ENCODE measurements at regions not wholly inside any gene's neighbourhood (a gene's known extent, or its start where the extent isn't known, plus 50 kb on each side); places are given as distances from the start of the nearest gene placed in this dataset.

DNA sequence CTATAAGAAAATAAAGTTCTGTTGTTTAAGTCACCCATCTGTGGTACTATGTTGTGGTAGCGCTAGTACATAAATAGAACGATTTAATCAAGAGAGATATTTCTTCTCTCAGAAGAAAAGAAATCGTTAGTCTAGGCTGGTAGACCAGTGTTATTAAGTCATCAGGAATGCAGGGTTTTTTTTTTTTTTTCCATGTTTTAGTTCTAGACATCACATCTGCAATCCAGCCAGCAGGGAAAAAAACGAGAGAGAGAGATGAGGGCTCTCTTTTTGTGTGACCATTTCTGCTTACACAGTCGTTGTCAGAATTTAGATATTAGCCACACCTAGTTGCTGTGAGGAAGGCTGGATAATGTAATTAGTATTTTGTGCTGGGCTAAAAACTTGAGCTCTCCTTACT is 417.4 kb downstream of the TMA16 start:
- no peak for DNase-seq
- ATAC-seq (ENCODE audit: poor library complexity) = no peak
- intact Hi-C loops (cut with DNase I) = no loop called here

GRCh38 chr4:163913571-163913970 is 419.1 kb downstream of the TMA16 start:
- ATAC-seq (ENCODE audit: poor library complexity) = no peak
- intact Hi-C loops (cut with DNase I) = no loop called here
- no peak for DNase-seq

- ATAC-seq (ENCODE audit: poor library complexity) (no peak), DNase-seq (no peak)
- intact Hi-C loops (cut with DNase I) = no loop called here
Observed at GRCh38 chr4:163915896-163916295, 421.4 kb downstream of the TMA16 start.

DNA sequence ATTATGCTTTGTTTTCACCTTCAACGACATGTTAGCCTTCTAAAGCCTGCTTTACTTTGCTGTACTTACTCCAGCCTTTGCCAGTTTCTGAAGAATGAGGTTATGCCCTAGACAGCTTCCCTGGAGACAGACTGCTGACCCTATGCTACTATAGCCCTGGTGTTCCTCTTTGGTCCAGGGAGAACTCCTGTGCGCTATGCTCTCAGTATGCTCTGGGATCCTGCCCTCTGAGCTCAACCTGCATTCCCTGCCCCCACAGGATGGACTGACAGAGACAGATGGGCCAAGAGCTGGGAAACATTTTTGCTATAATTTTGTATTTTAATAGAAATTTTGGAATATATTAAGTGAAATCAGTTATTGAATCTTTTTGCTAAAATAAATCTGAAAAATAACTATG is 425.9 kb downstream of the TMA16 start:
- DNase-seq (no peak), ATAC-seq (ENCODE audit: poor library complexity) (no peak)
- intact Hi-C loops (cut with DNase I) = no loop called here

DNA sequence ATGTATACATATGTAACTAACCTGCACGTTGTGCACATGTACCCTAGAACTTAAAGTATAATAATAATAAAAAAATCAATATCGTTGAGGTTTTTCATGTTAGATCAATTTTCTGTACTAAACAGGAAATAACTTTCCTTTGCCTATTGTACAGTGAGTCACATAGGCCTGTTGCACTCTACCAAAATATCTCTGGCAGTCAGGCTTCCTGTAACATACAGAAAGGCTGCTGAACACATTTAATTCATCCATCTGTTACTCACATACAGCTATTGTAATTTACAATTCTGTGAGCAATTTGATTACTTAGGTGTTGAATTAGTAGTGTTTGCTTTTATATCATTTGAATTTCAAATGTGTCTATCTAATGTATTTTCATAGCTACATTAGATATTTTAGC is 427.8 kb downstream of the TMA16 start:
- intact Hi-C loops (cut with DNase I) = no loop called here
- no peak for ATAC-seq (ENCODE audit: poor library complexity)
- DNase-seq = no peak

DNA sequence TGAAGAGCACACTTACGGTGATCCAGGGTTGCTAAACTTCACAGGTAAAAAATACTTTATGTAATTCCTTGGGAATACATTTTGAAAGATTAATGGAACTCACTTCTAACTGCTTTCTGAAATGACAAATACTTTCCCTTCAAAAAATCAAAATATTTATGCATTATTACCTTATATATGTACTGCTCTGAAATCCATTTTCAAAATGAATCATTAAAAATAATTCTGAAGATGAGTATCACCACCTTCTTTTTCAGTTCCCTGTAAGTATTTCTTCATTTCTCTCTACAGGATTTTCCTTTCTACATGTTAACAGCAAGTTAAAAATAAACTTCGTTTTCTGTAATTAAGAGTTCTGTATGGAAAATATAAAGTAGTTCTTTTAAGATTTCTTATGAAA is 428.6 kb downstream of the TMA16 start:
- ATAC-seq (ENCODE audit: poor library complexity) = no peak
- intact Hi-C loops (cut with DNase I) = no loop called here
- no peak for DNase-seq

GRCh38 chr4:163930086-163930485 is 435.6 kb downstream of the TMA16 start:
- no peak for ATAC-seq (ENCODE audit: poor library complexity)
- intact Hi-C loops (cut with DNase I) = no loop called here
- no peak for DNase-seq

DNA sequence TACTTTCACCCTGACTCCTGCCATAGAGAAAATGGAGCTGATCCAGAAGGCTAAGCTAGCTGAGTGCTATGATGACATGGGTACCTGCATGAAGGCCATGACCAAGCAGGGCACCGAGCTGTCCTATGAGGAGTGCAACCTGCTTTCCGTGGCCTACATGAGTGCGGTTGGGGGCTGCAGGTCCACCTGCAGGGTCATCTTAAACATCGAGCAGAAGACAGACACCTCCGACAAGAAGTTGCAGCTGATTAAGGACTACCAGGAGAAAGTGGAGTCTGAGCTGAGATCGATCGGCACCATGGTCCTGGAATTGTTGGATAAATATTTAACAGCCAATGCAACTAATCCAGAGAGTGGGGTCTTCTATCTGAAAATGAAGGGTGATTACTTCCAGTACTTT is 438.0 kb downstream of the TMA16 start:
- DNase-seq = no peak
- ATAC-seq (ENCODE audit: poor library complexity) = no peak
- intact Hi-C loops (cut with DNase I) = no loop called here

DNA sequence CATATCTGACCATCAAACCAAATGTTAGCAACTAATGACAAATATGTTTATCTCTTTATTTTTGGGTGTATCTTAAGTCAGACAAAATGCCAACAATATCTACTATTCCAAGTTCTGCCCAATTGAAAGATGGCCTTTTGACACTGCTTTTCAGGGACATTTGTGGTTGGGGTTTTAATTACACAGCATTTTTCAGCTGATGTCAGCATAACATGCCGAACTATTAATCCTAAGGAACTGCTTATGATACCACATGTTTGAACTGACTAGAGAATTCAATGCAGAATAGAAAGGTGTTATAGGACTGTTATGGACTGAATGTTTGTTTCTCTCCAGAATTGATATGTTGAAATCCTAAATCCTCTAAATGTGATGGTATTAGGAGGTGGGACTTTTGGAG is 445.1 kb downstream of the TMA16 start:
- intact Hi-C loops (cut with DNase I) = no loop called here
- no peak for ATAC-seq (ENCODE audit: poor library complexity)
- no peak for DNase-seq

DNA sequence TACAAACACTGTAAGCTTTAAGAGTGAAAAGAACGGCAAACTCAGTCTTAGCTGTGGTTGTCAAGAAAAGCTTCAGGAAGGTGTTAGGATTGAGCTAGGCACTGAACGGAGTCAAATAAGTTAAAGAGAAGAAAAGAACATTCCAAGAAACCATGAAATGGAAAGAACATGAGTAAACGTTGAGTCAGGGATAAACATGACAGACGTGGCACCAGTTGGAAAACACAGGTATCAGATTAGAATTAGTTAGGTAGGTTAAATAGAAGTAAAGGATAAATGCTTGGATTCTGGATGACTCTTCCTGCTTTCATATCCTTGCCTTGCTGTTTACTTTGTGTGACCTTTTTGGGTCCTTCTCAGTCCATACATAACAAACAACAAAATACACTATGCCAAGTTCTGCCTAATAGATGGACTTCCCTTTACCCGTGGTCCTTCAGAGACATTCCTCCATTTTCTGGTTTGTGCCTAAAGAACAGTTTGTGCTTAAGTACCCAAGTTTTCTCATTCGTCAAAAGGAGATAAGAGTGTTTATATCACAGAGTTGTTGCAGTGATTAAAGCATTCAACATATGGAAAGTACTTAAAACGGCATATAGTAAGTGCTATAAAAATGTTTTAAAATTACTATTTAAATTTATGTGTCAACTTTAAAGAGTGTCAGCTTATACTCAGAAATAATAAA is 446.9 kb downstream of the TMA16 start:
- intact Hi-C loops (cut with DNase I) = no loop called here
- no peak for DNase-seq
- ATAC-seq (ENCODE audit: poor library complexity) = no peak

- no peak for ATAC-seq (ENCODE audit: poor library complexity)
- no peak for DNase-seq
- intact Hi-C loops (cut with DNase I) = no loop called here
Observed at GRCh38 chr4:163948920-163949455, 454.5 kb downstream of the TMA16 start.

GRCh38 chr4:163949976-163950601 is 455.6 kb downstream of the TMA16 start:
- intact Hi-C loops (cut with DNase I) = no loop called here
- ATAC-seq (ENCODE audit: poor library complexity) (no peak), DNase-seq (no peak)

GRCh38 chr4:163955288-163955687 is 460.8 kb downstream of the TMA16 start:
- intact Hi-C loops (cut with DNase I) = no loop called here
- ATAC-seq (ENCODE audit: poor library complexity) = no peak
- no peak for DNase-seq

GRCh38 chr4:163958751-163959150 is 464.3 kb downstream of the TMA16 start:
- ATAC-seq (ENCODE audit: poor library complexity) (no peak), DNase-seq (no peak)
- intact Hi-C loops (cut with DNase I) = no loop called here

- DNase-seq (no peak), ATAC-seq (ENCODE audit: poor library complexity) (no peak)
- intact Hi-C loops (cut with DNase I) = no loop called here
Observed at GRCh38 chr4:163959932-163960331, 465.4 kb downstream of the TMA16 start.

- no peak for DNase-seq
- no peak for ATAC-seq (ENCODE audit: poor library complexity)
- intact Hi-C loops (cut with DNase I) = no loop called here
Observed at GRCh38 chr4:163966612-163967011, 472.1 kb downstream of the TMA16 start.

DNA sequence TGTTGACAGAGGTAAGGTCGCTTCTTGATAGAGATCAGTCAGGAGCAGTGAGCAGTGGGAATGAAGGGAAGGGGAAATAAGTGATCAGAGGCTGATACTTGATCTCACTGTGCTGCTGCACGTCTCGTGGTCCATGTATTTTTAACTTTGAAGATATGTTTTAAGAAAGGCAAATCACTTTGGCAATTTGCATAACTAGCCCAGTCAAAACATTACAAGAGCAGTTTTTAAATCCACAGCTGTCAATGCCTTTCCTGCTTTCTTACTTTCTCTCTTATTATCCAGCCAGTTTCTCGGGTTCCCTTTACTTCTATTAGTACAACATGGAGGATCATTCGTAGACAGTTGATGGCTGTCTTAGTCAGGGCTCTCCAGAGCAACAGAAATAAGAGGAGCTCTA is 472.8 kb downstream of the TMA16 start:
- no peak for ATAC-seq (ENCODE audit: poor library complexity)

GRCh38 chr4:163967710-163968109 is 473.2 kb downstream of the TMA16 start:
- intact Hi-C loops (cut with DNase I) = no loop called here
- no peak for ATAC-seq (ENCODE audit: poor library complexity)
- DNase-seq = no peak

More for the DNA sequence above, 472.8 kb downstream of the TMA16 start:
- no peak for DNase-seq
- intact Hi-C loops (cut with DNase I) = no loop called here

GRCh38 chr4:163969291-163969690 is 474.8 kb downstream of the TMA16 start:
- ATAC-seq (ENCODE audit: poor library complexity) (no peak), DNase-seq (no peak)
- intact Hi-C loops (cut with DNase I) = no loop called here

DNA sequence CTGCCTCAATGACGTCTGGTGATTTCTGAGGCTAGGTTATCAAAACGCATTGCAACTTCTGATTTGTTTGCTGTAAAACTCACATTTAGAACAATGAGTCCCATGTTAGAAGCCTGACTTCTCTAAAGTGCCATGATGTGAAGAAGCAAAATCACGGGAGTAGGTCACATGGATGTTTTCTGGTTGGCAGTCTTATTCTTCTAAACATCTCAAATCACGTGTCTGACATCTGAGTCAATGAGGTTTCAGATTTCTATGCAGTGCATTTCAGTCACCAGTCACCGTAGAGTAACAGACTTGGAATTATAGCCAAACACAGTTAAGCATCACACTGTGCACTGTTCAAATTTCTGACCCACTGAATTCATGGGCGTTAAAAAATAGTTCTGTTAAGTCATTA is 482.1 kb downstream of the TMA16 start:
- DNase-seq (no peak), ATAC-seq (ENCODE audit: poor library complexity) (no peak)

DNA sequence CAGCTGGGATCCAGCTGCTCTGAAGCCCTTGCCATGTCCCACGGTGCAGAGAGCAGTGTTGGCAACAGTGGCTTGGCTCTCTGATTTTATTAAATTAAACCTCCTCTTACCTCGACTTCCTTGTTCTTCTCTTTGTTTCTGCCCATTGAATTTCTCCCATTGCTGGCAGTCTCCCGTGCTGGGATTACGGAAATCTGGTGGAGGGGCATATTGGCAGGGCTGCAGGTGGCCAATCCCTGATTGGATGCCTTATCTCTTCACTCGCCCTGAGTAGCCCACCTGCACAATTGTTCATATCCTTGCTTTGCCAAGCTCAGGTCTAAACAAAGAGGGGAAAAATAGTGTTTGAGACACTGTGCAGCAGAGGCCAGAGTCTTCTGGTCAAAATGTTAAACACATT is 493.9 kb downstream of the TMA16 start:
- intact Hi-C loops (cut with DNase I) = no loop called here
- no peak for ATAC-seq (ENCODE audit: poor library complexity)
- DNase-seq = no peak

More for the DNA sequence above, 482.1 kb downstream of the TMA16 start:
- intact Hi-C loops (cut with DNase I) = no loop called here
